Loucy (cell line): ENCODE measurements at regions not wholly inside any gene's neighbourhood (a gene's known extent, or its start where the extent isn't known, plus 50 kb on each side); places are given as distances from the start of the nearest gene placed in this dataset.

Experiments
- H2AFZ ChIP-seq: fragments of 200-600 bp; sonication (generic); 2 replicates; pipeline ENCODE4 v1.6.0; 2016; ENCODE audit warnings: antibody characterized with exemption, mild to moderate bottlenecking, low read length, moderate library complexity
- H3F3A ChIP-seq: fragments of 200-600 bp; 2 replicates; pipeline ENCODE4 v1.6.0; 2016; ENCODE audit warnings: antibody characterized with exemption, low read depth, mild to moderate bottlenecking
- H3K27me3 ChIP-seq: fragments of 200-600 bp; sonication (generic); 2 replicates; pipeline ENCODE4 v1.6.1; 2014; ENCODE audit warnings: low read length, mild to moderate bottlenecking; ENCODE audit not compliant: insufficient read depth, poor library complexity, severe bottlenecking
- H3K36me3 ChIP-seq: fragments of 200-600 bp; sonication (generic); 2 replicates; pipeline ENCODE4 v1.6.1; 2016; ENCODE audit warnings: low read length; ENCODE audit not compliant: insufficient read depth
- H3K4me1 ChIP-seq: fragments of 200-600 bp; sonication (generic); 2 replicates; pipeline ENCODE4 v1.5.1; 2014; ENCODE audit warnings: low read length, mild to moderate bottlenecking; ENCODE audit not compliant: insufficient read depth, poor library complexity, severe bottlenecking
- H3K4me2 ChIP-seq: fragments of 200-600 bp; sonication (generic); 2 replicates; pipeline ENCODE4 v1.6.0; 2014; ENCODE audit warnings: antibody characterized with exemption, low read length, low read depth, mild to moderate bottlenecking; ENCODE audit not compliant: poor library complexity, severe bottlenecking
- H3K4me3 ChIP-seq: fragments of 200-600 bp; sonication (generic); 2 replicates; pipeline ENCODE4 v1.5.1; 2014; ENCODE audit warnings: low read length, mild to moderate bottlenecking, mixed read lengths; ENCODE audit not compliant: poor library complexity, severe bottlenecking
- H3K79me2 ChIP-seq: fragments of 200-600 bp; sonication (generic); 2 replicates; pipeline ENCODE4 v1.6.1; 2014; ENCODE audit warnings: low read length; ENCODE audit not compliant: insufficient read depth
- H3K9ac ChIP-seq: fragments of 200-600 bp; sonication (generic); 2 replicates; pipeline ENCODE4 v1.6.0; 2014; ENCODE audit warnings: mild to moderate bottlenecking, low read depth, low read length, moderate library complexity; ENCODE audit not compliant: poor library complexity, severe bottlenecking
- H3K9me2 ChIP-seq: fragments of 200-600 bp; sonication (generic); replicated peaks from 2 replicates; pipeline ENCODE4 v1.6.1; 2016; ENCODE audit warnings: low read depth, low read length, mixed read lengths
- H3K9me3 ChIP-seq: fragments of 200-600 bp; sonication (generic); 2 replicates; pipeline ENCODE4 v1.6.1; 2014; ENCODE audit warnings: mild to moderate bottlenecking, antibody characterized with exemption, low read length, low read depth; ENCODE audit not compliant: insufficient read depth
- H4K20me1 ChIP-seq: fragments of 200-600 bp; sonication (generic); 2 replicates; pipeline ENCODE4 v1.6.0; 2014; ENCODE audit warnings: antibody characterized with exemption, low read length, mild to moderate bottlenecking; ENCODE audit not compliant: insufficient read depth, poor library complexity, severe bottlenecking
- CTCF ChIP-seq: fragments of 200-600 bp; sonication (generic); conservative IDR thresholded peaks from 2 replicates; pipeline ENCODE4 v1.5.1; 2014; ENCODE audit warnings: mild to moderate bottlenecking, antibody characterized with exemption, low read length
- EZH2phosphoT487 ChIP-seq: fragments of 200-600 bp; IDR thresholded peaks from 2 replicates; pipeline ENCODE4 v1.6.1; 2018; ENCODE audit warnings: antibody characterized with exemption, mild to moderate bottlenecking, moderate library complexity, borderline replicate concordance

GRCh38 chr17:34503528-34504195 lies 75.7 kb upstream of the TMEM132E start:
- H3K4me3 ChIP-seq, result no peak overlapping the region
- no peak overlapping the region for H3K9ac ChIP-seq
- no peaks in the 10 kb centered on the region for H3F3A ChIP-seq
- no peaks in the 10 kb centered on the region for H3K79me2 ChIP-seq
- H3K27me3 ChIP-seq, result no peaks in the 10 kb centered on the region
- TF ChIP-seq CTCF (no peak), EZH2phosphoT487 (no peak)
- H3K36me3 ChIP-seq, result no peaks in the 10 kb centered on the region
- H2AFZ ChIP-seq, result no peak overlapping the region
- H3K4me2 ChIP-seq, result no peak overlapping the region
- no peaks in the 10 kb centered on the region for H3K9me2 ChIP-seq
- no peaks in the 10 kb centered on the region for H3K4me1 ChIP-seq
- no peaks in the 10 kb centered on the region for H4K20me1 ChIP-seq
- H3K9me3 ChIP-seq, result no peaks in the 10 kb centered on the region

GRCh38 chr17:34502426-34502825 lies 77.0 kb upstream of the TMEM132E start:
- Histone ChIP-seq H3K9ac (no peak overlapping the region), H4K20me1 (no peaks in the 10 kb centered on the region), H3K27me3 (no peaks in the 10 kb centered on the region), H3K4me2 (no peak overlapping the region), H3F3A (no peaks in the 10 kb centered on the region), H3K9me3 (no peaks in the 10 kb centered on the region), H2AFZ (no peak overlapping the region), H3K79me2 (no peaks in the 10 kb centered on the region), H3K4me1 (no peaks in the 10 kb centered on the region), H3K4me3 (no peak overlapping the region), H3K9me2 (no peaks in the 10 kb centered on the region), H3K36me3 (no peaks in the 10 kb centered on the region)
- TF ChIP-seq EZH2phosphoT487 (no peak), CTCF (no peak)

- no peaks in the 10 kb centered on the region for H3K9me3 ChIP-seq
- H3K9me2 ChIP-seq, result no peaks in the 10 kb centered on the region
- H2AFZ ChIP-seq, result no peak overlapping the region
- no peaks in the 10 kb centered on the region for H3K4me1 ChIP-seq
- no peaks in the 10 kb centered on the region for H4K20me1 ChIP-seq
- H3K36me3 ChIP-seq, result no peaks in the 10 kb centered on the region
- no peaks in the 10 kb centered on the region for H3F3A ChIP-seq
- no peaks in the 10 kb centered on the region for H3K79me2 ChIP-seq
- no peak overlapping the region for H3K9ac ChIP-seq
- H3K4me2 ChIP-seq, result no peak overlapping the region
- H3K4me3 ChIP-seq, result no peak overlapping the region
- H3K27me3 ChIP-seq, result no peaks in the 10 kb centered on the region
- no peak for TF ChIP-seq CTCF
- no peak for TF ChIP-seq EZH2phosphoT487
Observed at GRCh38 chr17:34499576-34499975, 79.8 kb upstream of the TMEM132E start.
